Liver (tissue), 8 donors: ENCODE measurements at regions not wholly inside any gene's neighbourhood (a gene's known extent, or its start where the extent isn't known, plus 50 kb on each side); places are given as distances from the start of the nearest gene placed in this dataset.

ENCODE experiments used
- DNase-seq: peaks from one replicate; pipeline ENCODE4 v3.0.0-alpha.2; 2017; ENCODE audit warnings: low spot score
- H3K27ac ChIP-seq, 2 donors: one replicate each; pipeline ENCODE4 v1.7.0; 2013; ENCODE audit warnings: inconsistent platforms in 2 of 2, low read length in 2 of 2, control low read depth in 1 of 2, low read depth in 1 of 2, mild to moderate bottlenecking in 1 of 2
- H3K27me3 ChIP-seq, 4 donors: one replicate each; pipeline versions ENCODE4 v1.6.1 to v1.7.0; 2013; ENCODE audit warnings: low read length in 3 of 4, inconsistent platforms in 1 of 4, mild to moderate bottlenecking in 1 of 4, moderate library complexity in 1 of 4; ENCODE audit not compliant: control insufficient read depth in 4 of 4, insufficient read depth in 4 of 4
- H3K36me3 ChIP-seq, 4 donors: one replicate each; pipeline versions ENCODE4 v1.6.1 to v1.7.0; 2013; ENCODE audit warnings: low read length in 3 of 4, mild to moderate bottlenecking in 3 of 4, low read depth in 1 of 4, moderate library complexity in 1 of 4; ENCODE audit not compliant: control insufficient read depth in 4 of 4, insufficient read depth in 3 of 4
- H3K4me1 ChIP-seq, 4 donors: one replicate each; pipeline versions ENCODE4 v1.6.1 to v1.7.0; 2013; ENCODE audit warnings: low read length in 3 of 4, mild to moderate bottlenecking in 3 of 4, moderate library complexity in 1 of 4; ENCODE audit not compliant: control insufficient read depth in 4 of 4, insufficient read depth in 4 of 4
- H3K4me3 ChIP-seq, 3 donors: one replicate each; pipeline versions ENCODE4 v1.6.1 to v1.7.0; 2013; ENCODE audit warnings: low read length in 3 of 3, control low read depth in 1 of 3, low read depth in 1 of 3, mild to moderate bottlenecking in 1 of 3
- H3K9ac ChIP-seq, 2 donors: one replicate each; pipeline ENCODE4 v1.7.0; 2013; ENCODE audit warnings: low read length in 2 of 2, mild to moderate bottlenecking in 2 of 2, moderate library complexity in 2 of 2, control low read depth in 1 of 2, low read depth in 1 of 2
- H3K9me3 ChIP-seq, 4 donors: one replicate each; pipeline versions ENCODE4 v1.6.1 to v1.7.0; 2013; ENCODE audit warnings: low read length in 3 of 4; ENCODE audit not compliant: control insufficient read depth in 4 of 4
- ATF3 ChIP-seq: IDR thresholded peaks from 2 replicates; pipeline ENCODE4 v1.6.1; 2016; ENCODE audit warnings: antibody characterized with exemption
- CTCF ChIP-seq: fragments of 150-350 bp; IDR thresholded peaks from 2 replicates; pipeline ENCODE4 v1.5.1; 2017; ENCODE audit warnings: improper control_type of control experiment, low read depth, low read length; ENCODE audit not compliant: missing input control
- EGR1 ChIP-seq, 2 donors: IDR thresholded peaks; 2 replicates each; pipeline ENCODE4 v1.6.1; 2016 to 2018; ENCODE audit warnings: antibody characterized with exemption in 2 of 2, low read depth in 2 of 2
- FOXA1 ChIP-seq: IDR thresholded peaks from 2 replicates; pipeline ENCODE4 v1.6.1; 2016; ENCODE audit warnings: antibody characterized with exemption
- GABPA ChIP-seq, 2 donors: IDR thresholded peaks in 1 of 2; conservative IDR thresholded peaks in 1 of 2; 2 replicates each; pipeline ENCODE4 v1.6.1; 2016; ENCODE audit warnings: antibody characterized with exemption in 2 of 2, mild to moderate bottlenecking in 1 of 2, moderate library complexity in 1 of 2
- HNF4A ChIP-seq, 2 donors: conservative IDR thresholded peaks; 2 replicates each; pipeline ENCODE4 v1.6.1; 2016; ENCODE audit warnings: antibody characterized with exemption in 2 of 2, mild to moderate bottlenecking in 2 of 2
- HNF4G ChIP-seq: IDR thresholded peaks from 2 replicates; pipeline ENCODE4 v1.6.1; 2016; ENCODE audit warnings: antibody characterized with exemption
- JUND ChIP-seq, 2 donors: IDR thresholded peaks; 2 replicates each; pipeline ENCODE4 v1.6.1; 2016; ENCODE audit warnings: antibody characterized with exemption in 2 of 2
- MAX ChIP-seq: IDR thresholded peaks from 2 replicates; pipeline ENCODE4 v1.6.1; 2016; ENCODE audit warnings: antibody characterized with exemption
- RAD21 ChIP-seq, 2 donors: IDR thresholded peaks; 2 replicates each; pipeline ENCODE4 v1.6.1; 2016; ENCODE audit warnings: antibody characterized with exemption in 2 of 2, mild to moderate bottlenecking in 2 of 2
- REST ChIP-seq: IDR thresholded peaks from 2 replicates; pipeline ENCODE4 v1.6.1; 2016; ENCODE audit warnings: antibody characterized with exemption, mild to moderate bottlenecking
- RXRA ChIP-seq, 2 donors: IDR thresholded peaks; 2 replicates each; pipeline ENCODE4 v1.6.1; 2017 to 2018; ENCODE audit warnings: antibody characterized with exemption in 2 of 2, mild to moderate bottlenecking in 1 of 2
- TAF1 ChIP-seq: conservative IDR thresholded peaks from 2 replicates; pipeline ENCODE4 v1.6.1; 2016; ENCODE audit warnings: antibody characterized with exemption, mild to moderate bottlenecking
- YY1 ChIP-seq: IDR thresholded peaks from 2 replicates; pipeline ENCODE4 v1.6.1; 2016; ENCODE audit warnings: antibody characterized with exemption, mild to moderate bottlenecking
- ZBTB33 ChIP-seq: IDR thresholded peaks from 2 replicates; pipeline ENCODE4 v1.6.1; 2016; ENCODE audit warnings: antibody characterized with exemption
- WGBS: extraction: QIAGEN DNeasy Blood & Tissue Kit; methylation state at CpG from one replicate; pipeline ENCODE4 v1.1.7; 2013; 5-methylcytosine and 5-hydroxymethylcytosine counted together
- donor health status: healthy.
- donor health status: healthy.
- donor health status: healthy.
- donor health status: healthy.
- donor health status: healthy.

- Histone ChIP-seq H3K9ac (no peak overlapping the region), H3K27me3 (no peaks in the 10 kb centered on the region), H3K36me3 (no peaks in the 10 kb centered on the region), H3K9me3 (no peaks in the 10 kb centered on the region), H3K27ac (no peak overlapping the region), H3K4me3 (no peak overlapping the region), H3K4me1 (no peaks in the 10 kb centered on the region)
- 92% methylated on average over 14 of the region's 14 CpGs for WGBS
- no peak for TF ChIP-seq GABPA (IDR thresholded peaks at IDR 0.05 in 1 of 2, conservative IDR thresholded peaks at IDR 0.05 in 1 of 2)
- TF ChIP-seq HNF4G: no peak
- no peak for TF ChIP-seq REST
- TF ChIP-seq EGR1 (IDR thresholded peaks at IDR 0.05; ENCODE audit: low read depth in 2 of 2): no peak
- TF ChIP-seq MAX: no peak
- no peak for TF ChIP-seq ATF3
- TF ChIP-seq RAD21 (IDR thresholded peaks at IDR 0.05): no peak
- no peak for TF ChIP-seq HNF4A (conservative IDR thresholded peaks at IDR 0.05)
- no peak for TF ChIP-seq ZBTB33
- TF ChIP-seq CTCF: no peak
- TF ChIP-seq YY1: no peak
- TF ChIP-seq FOXA1: no peak
- no peak for TF ChIP-seq JUND (IDR thresholded peaks at IDR 0.05)
- no peak for TF ChIP-seq RXRA (IDR thresholded peaks at IDR 0.05)
- DNase-seq: no peak
Measured at GRCh38 chr3:13236557-13237173, 163.4 kb upstream of the IQSEC1 start.

- DNase-seq: no peak
- TF ChIP-seq FOXA1: no peak
- no peak for TF ChIP-seq TAF1
- TF ChIP-seq YY1: no peak
- TF ChIP-seq RXRA (IDR thresholded peaks at IDR 0.05): no peak
- H3K4me1 ChIP-seq: no peaks in the 10 kb centered on the region
- H3K27ac ChIP-seq: no peak overlapping the region
- H3K9me3 ChIP-seq: no peaks in the 10 kb centered on the region
- no peaks in the 10 kb centered on the region for H3K27me3 ChIP-seq
- no peaks in the 10 kb centered on the region for H3K36me3 ChIP-seq
- no peak overlapping the region for H3K9ac ChIP-seq
- no peak overlapping the region for H3K4me3 ChIP-seq
- 79% methylated on average over 11 of the region's 11 CpGs for WGBS
Measured at GRCh38 chr3:13235897-13236296, 162.7 kb upstream of the IQSEC1 start.
